Effector memory CD8-positive, alpha-beta T cell (primary cell): ENCODE measurements at regions not wholly inside any gene's neighbourhood (a gene's known extent, or its start where the extent isn't known, plus 50 kb on each side); places are given as distances from the start of the nearest gene placed in this dataset.
A peak's percentile ranks its signal among the peaks of the same experiment; 100 is the strongest.
"Not testable (repeated sequence)": the region's sequence is repeated elsewhere in the genome, so short reads cannot be mapped to it uniquely, and the experiment has no call there.

Experiments used
- ATAC-seq: fragments of 150-1000 bp; cut with Tn5 transposase; replicated peaks from 2 replicates; pipeline ENCODE4 v1.10.0; 2021; ENCODE audit warnings: mild to moderate bottlenecking, moderate library complexity
- DNase-seq, 3 experiments: peaks; one replicate each; pipeline ENCODE4 v3.0.0; 2021
- H3K27ac Mint-ChIP-seq, 2 donors: one replicate each; pipeline ENCODE4 v1.8.0; 2022; ENCODE audit warnings: mild to moderate bottlenecking in 2 of 2, mixed read lengths in 2 of 2, moderate library complexity in 2 of 2
- H3K27me3 Mint-ChIP-seq, 2 donors: one replicate each; pipeline ENCODE4 v1.8.0; 2022; ENCODE audit warnings: mixed read lengths in 2 of 2
- H3K36me3 Mint-ChIP-seq: one replicate; pipeline ENCODE4 v1.8.0; 2022; ENCODE audit warnings: mild to moderate bottlenecking, moderate library complexity, mixed read lengths; ENCODE audit not compliant: insufficient read depth
- H3K4me1 Mint-ChIP-seq, 2 donors: one replicate each; pipeline ENCODE4 v1.8.0; 2022; ENCODE audit warnings: low read depth in 2 of 2, mixed read lengths in 2 of 2
- H3K4me3 Mint-ChIP-seq, 2 donors: one replicate each; pipeline ENCODE4 v1.8.0; 2022; ENCODE audit warnings: mild to moderate bottlenecking in 2 of 2, mixed read lengths in 2 of 2, moderate library complexity in 2 of 2
- H3K9me3 Mint-ChIP-seq, 2 donors: one replicate each; pipeline ENCODE4 v1.8.0; 2022; ENCODE audit warnings: mixed read lengths in 2 of 2

GRCh38 chr21:31786164-31786920 is 54.4 kb upstream of the SCAF4 start:
- ATAC-seq = no peak
- DNase-seq = no peak
- Mint-ChIP-seq H3K27me3 (peaks cover 9 to 45% of the 10 kb centered on the region in 2 donors), H3K36me3 (peaks cover 6% of the 10 kb centered on the region), H3K27ac (no peak overlapping the region), H3K9me3 (peaks cover 0 to 2% of the 10 kb centered on the region in 2 donors), H3K4me3 (no peak overlapping the region), H3K4me1 (peaks cover 0 to 4% of the 10 kb centered on the region in 2 donors)

- DNase-seq (peak; percentile 23 to 27 (median 26)), ATAC-seq (peak; percentile 26)
- not testable (repeated sequence) for H3K36me3 Mint-ChIP-seq, H3K4me3 Mint-ChIP-seq, H3K9me3 Mint-ChIP-seq, H3K4me1 Mint-ChIP-seq, H3K27ac Mint-ChIP-seq
- peaks cover 9 to 41% of the 10 kb centered on the region in 2 donors for H3K27me3 Mint-ChIP-seq
Observed at GRCh38 chr21:31785237-31786163, 53.6 kb upstream of the SCAF4 start.

- H3K4me1 Mint-ChIP-seq = peaks cover 0 to 4% of the 10 kb centered on the region in 2 donors
- peaks cover 0 to 2% of the 10 kb centered on the region in 2 donors for H3K9me3 Mint-ChIP-seq
- H3K27me3 Mint-ChIP-seq = peaks cover 16 to 28% of the 10 kb centered on the region in 2 donors
- no peak overlapping the region for H3K4me3 Mint-ChIP-seq
- DNase-seq (no peak), ATAC-seq (no peak)
- H3K36me3 Mint-ChIP-seq = peaks cover 3% of the 10 kb centered on the region
- no peak overlapping the region for H3K27ac Mint-ChIP-seq
Observed at GRCh38 chr21:31781737-31782136, 49.8 kb upstream of the SCAF4 start.
